ENCODE measurements at regions not wholly inside any gene's neighbourhood (a gene's known extent, or its start where the extent isn't known, plus 50 kb on each side); places are given as distances from the start of the nearest gene placed in this dataset.
A peak's percentile ranks its signal among the peaks of the same experiment; 100 is the strongest.

- TF ChIP-seq, protein P1, sequence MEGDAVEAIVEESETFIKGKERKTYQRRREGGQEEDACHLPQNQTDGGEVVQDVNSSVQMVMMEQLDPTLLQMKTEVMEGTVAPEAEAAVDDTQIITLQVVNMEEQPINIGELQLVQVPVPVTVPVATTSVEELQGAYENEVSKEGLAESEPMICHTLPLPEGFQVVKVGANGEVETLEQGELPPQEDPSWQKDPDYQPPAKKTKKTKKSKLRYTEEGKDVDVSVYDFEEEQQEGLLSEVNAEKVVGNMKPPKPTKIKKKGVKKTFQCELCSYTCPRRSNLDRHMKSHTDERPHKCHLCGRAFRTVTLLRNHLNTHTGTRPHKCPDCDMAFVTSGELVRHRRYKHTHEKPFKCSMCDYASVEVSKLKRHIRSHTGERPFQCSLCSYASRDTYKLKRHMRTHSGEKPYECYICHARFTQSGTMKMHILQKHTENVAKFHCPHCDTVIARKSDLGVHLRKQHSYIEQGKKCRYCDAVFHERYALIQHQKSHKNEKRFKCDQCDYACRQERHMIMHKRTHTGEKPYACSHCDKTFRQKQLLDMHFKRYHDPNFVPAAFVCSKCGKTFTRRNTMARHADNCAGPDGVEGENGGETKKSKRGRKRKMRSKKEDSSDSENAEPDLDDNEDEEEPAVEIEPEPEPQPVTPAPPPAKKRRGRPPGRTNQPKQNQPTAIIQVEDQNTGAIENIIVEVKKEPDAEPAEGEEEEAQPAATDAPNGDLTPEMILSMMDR (conservative IDR thresholded peaks at IDR 0.05), result peak; percentile 36
- Mint-ChIP-seq H3K4me3 (no peak overlapping the region), H3K9me3 (no peaks in the 10 kb centered on the region), H3K27me3 (no peaks in the 10 kb centered on the region), H3K4me1 (ENCODE audit: unreplicated experiment) (peaks cover 5% of the 10 kb centered on the region), H3K36me3 (peaks cover 9% of the 10 kb centered on the region), H3K27ac (no peak overlapping the region)
- DNase-seq (ENCODE audit: extremely low spot score, unreplicated experiment), result no peak
Measured at GRCh38 chr21:31459457-31459856, 115.4 kb upstream of the TIAM1 start.

- H3K9me3 Mint-ChIP-seq, result peaks cover 3% of the 10 kb centered on the region
- no peak for DNase-seq (ENCODE audit: extremely low spot score, unreplicated experiment)
- peaks cover 5% of the 10 kb centered on the region for H3K4me1 Mint-ChIP-seq (ENCODE audit: unreplicated experiment)
- TF ChIP-seq, protein P1 (conservative IDR thresholded peaks at IDR 0.05), result no peak
- H3K27ac Mint-ChIP-seq, result no peak overlapping the region
- H3K27me3 Mint-ChIP-seq, result no peaks in the 10 kb centered on the region
- peaks cover 8% of the 10 kb centered on the region for H3K36me3 Mint-ChIP-seq
- H3K4me3 Mint-ChIP-seq, result no peak overlapping the region
Measured at GRCh38 chr21:31457675-31458074, 113.6 kb upstream of the TIAM1 start.

DNA sequence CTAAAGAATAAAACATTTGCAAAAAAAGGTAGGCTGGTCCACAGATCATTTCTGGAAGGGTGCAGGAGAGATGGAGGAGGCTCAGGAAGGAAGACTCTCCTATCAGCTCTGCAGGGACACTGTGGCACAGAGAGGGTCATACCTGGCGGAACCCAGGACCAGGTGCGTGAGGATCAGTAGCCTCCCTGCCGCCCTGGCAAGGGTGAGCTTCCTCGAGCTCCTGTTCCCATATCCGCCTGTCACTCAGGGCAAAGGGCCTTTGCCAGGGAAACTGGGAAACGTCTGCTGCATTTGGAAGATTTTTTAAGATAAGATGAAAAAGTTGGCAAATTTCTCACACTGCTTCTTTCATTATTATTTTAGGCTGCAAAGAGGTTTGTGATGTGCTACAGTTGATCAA is 112.1 kb upstream of the TIAM1 start:
- no peak overlapping the region for H3K4me3 Mint-ChIP-seq
- TF ChIP-seq, protein P1 (conservative IDR thresholded peaks at IDR 0.05), result no peak
- H3K27ac Mint-ChIP-seq, result no peak overlapping the region
- H3K4me1 Mint-ChIP-seq (ENCODE audit: unreplicated experiment), result no peaks in the 10 kb centered on the region
- no peaks in the 10 kb centered on the region for H3K27me3 Mint-ChIP-seq
- H3K9me3 Mint-ChIP-seq, result peaks cover 5% of the 10 kb centered on the region
- H3K36me3 Mint-ChIP-seq, result peaks cover 8% of the 10 kb centered on the region
- DNase-seq (ENCODE audit: extremely low spot score, unreplicated experiment), result no peak

DNA sequence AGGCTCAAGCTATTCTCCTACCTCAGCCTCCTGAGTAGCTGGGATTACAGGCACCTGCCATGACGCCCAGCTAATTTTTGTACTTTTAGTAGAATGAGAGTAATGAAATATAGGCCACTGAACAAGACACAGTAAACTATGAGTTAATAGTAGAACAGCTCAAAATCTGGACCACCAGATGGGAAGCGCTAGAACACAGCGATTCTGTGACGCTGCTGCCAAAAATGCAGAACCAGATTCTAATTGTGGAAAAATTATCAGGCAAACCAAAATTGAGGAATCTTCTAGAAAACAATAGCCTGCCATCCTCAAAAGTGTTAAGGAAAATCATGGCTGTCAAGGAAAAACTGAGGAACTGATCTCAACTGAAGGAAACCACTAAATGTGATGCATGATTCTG is 111.4 kb upstream of the TIAM1 start:
- no peak overlapping the region for H3K27ac Mint-ChIP-seq

GRCh38 chr21:31450980-31451379 is 106.9 kb upstream of the TIAM1 start:
- DNase-seq (ENCODE audit: extremely low spot score, unreplicated experiment), result no peak
- Mint-ChIP-seq H3K27me3 (no peaks in the 10 kb centered on the region), H3K27ac (no peak overlapping the region), H3K9me3 (peaks cover 11% of the 10 kb centered on the region), H3K4me3 (no peak overlapping the region), H3K36me3 (peaks cover 16% of the 10 kb centered on the region), H3K4me1 (ENCODE audit: unreplicated experiment) (peaks cover 6% of the 10 kb centered on the region)
- TF ChIP-seq, protein P1 (conservative IDR thresholded peaks at IDR 0.05), result no peak

More for the DNA sequence above, 111.4 kb upstream of the TIAM1 start:
- Mint-ChIP-seq H3K9me3 (peaks cover 5% of the 10 kb centered on the region), H3K36me3 (peaks cover 9% of the 10 kb centered on the region), H3K4me3 (no peak overlapping the region), H3K4me1 (ENCODE audit: unreplicated experiment) (peaks cover under 1% of the 10 kb centered on the region), H3K27me3 (no peaks in the 10 kb centered on the region)
- TF ChIP-seq, protein P1 (conservative IDR thresholded peaks at IDR 0.05), result no peak
- no peak for DNase-seq (ENCODE audit: extremely low spot score, unreplicated experiment)

Data from type B pancreatic cell (in vitro differentiated cells).